ENCODE measurements at regions not wholly inside any gene's neighbourhood (a gene's known extent, or its start where the extent isn't known, plus 50 kb on each side); places are given as distances from the start of the nearest gene placed in this dataset.

DNA sequence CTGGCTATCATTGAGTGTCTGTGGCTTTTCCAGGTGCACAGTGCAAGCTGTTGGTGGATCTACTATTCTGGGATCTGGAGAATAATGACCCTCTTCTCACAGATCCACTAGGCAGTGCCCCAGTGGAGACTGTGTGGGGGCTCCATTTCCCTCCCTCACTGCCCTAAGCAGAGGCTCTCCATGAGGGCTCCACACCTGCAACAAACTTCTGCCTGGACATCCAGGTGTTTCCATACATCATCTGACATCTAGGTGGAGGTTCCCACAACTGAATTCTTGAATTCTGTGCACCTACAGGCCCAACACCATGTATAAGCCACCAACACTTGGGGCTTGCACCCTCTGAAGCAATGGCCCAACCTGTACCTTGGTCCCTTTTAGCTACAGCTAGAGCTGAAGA is 775.4 kb upstream of the CDH2 start:
- H3K27me3 ChIP-seq (replicated peaks; ENCODE audit: insufficient read depth, low read depth, low read length, poor library complexity): no peaks in the 10 kb centered on the region
- no peak for DNase-seq (ENCODE audit: low spot score)
- TF ChIP-seq EZH2 (IDR thresholded peaks at IDR 0.05; ENCODE audit: borderline replicate concordance, low read depth, low read length, poor library complexity, severe bottlenecking): no peak
- no peak for TF ChIP-seq CTCF (conservative IDR thresholded peaks at IDR 0.05; ENCODE audit: low read depth, low read length)
- H3K36me3 ChIP-seq (ENCODE audit: insufficient read depth, low read length, poor library complexity, severe bottlenecking): no peaks in the 10 kb centered on the region
- no TSS peak for BruUV-seq (replicated peaks)
- no peak overlapping the region for H3K27ac ChIP-seq (ENCODE audit: low read depth, low read length, poor library complexity, severe bottlenecking)
- H3K4me3 ChIP-seq (ENCODE audit: low read depth, low read length, poor library complexity, severe bottlenecking): no peak overlapping the region
- no peaks in the 10 kb centered on the region for H3K4me1 ChIP-seq (ENCODE audit: insufficient read depth, low read length, poor library complexity, severe bottlenecking)
- H3K9me3 ChIP-seq (ENCODE audit: low read depth, low read length, poor library complexity, severe bottlenecking): peaks cover 9% of the 10 kb centered on the region
- POLR2A ChIA-PET (ENCODE audit: low non-redundant PET): no interaction called here
- intact Hi-C loops (cut with micrococcal nuclease; ENCODE audit: unreplicated experiment): no loop called here
- CTCF ChIA-PET: no interaction called here

DNA sequence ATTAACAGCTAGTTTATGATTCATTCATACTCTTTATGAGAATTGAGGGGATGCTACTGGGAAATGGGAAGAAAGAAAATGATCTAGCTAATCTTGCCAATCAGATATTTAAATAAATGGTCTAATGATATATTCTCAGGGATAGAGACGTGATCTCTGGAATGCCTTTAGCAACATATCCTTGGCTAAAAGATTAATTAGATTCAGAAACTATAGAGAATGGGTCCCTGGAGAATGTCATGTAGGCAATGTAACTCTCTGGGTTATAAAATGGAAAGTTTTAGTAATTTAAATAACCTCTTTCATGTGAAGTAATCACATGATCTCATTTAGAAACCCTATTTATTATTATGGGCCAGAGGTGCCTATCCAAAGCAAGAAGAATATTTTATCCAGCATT is 771.0 kb upstream of the CDH2 start:
- H3K4me1 ChIP-seq (ENCODE audit: insufficient read depth, low read length, poor library complexity, severe bottlenecking): no peaks in the 10 kb centered on the region
- no peaks in the 10 kb centered on the region for H3K36me3 ChIP-seq (ENCODE audit: insufficient read depth, low read length, poor library complexity, severe bottlenecking)
- peak; percentile 7 for DNase-seq (ENCODE audit: low spot score)
- CTCF ChIA-PET: no interaction called here
- TF ChIP-seq EZH2 (IDR thresholded peaks at IDR 0.05; ENCODE audit: borderline replicate concordance, low read depth, low read length, poor library complexity, severe bottlenecking): no peak
- TF ChIP-seq CTCF (conservative IDR thresholded peaks at IDR 0.05; ENCODE audit: low read depth, low read length): no peak
- H3K4me3 ChIP-seq (ENCODE audit: low read depth, low read length, poor library complexity, severe bottlenecking): no peak overlapping the region
- intact Hi-C loops (cut with micrococcal nuclease; ENCODE audit: unreplicated experiment): loop anchor here (10.0 kb wide), 1 partner anchor 63 kb away; no protein-coding TSS in a partner anchor
- POLR2A ChIA-PET (ENCODE audit: low non-redundant PET): no interaction called here
- no peak overlapping the region for H3K27ac ChIP-seq (ENCODE audit: low read depth, low read length, poor library complexity, severe bottlenecking)
- H3K27me3 ChIP-seq (replicated peaks; ENCODE audit: insufficient read depth, low read depth, low read length, poor library complexity): no peaks in the 10 kb centered on the region
- peaks cover 9% of the 10 kb centered on the region for H3K9me3 ChIP-seq (ENCODE audit: low read depth, low read length, poor library complexity, severe bottlenecking)
- BruUV-seq (replicated peaks): no TSS peak

GRCh38 chr18:28946471-28946870 is 769.5 kb upstream of the CDH2 start:
- no peak for DNase-seq (ENCODE audit: low spot score)
- BruUV-seq (replicated peaks): no TSS peak
- TF ChIP-seq CTCF (conservative IDR thresholded peaks at IDR 0.05; ENCODE audit: low read depth, low read length) (no peak), EZH2 (IDR thresholded peaks at IDR 0.05; ENCODE audit: borderline replicate concordance, low read depth, low read length, poor library complexity, severe bottlenecking) (no peak)
- CTCF ChIA-PET: no interaction called here
- H3K27ac ChIP-seq (ENCODE audit: low read depth, low read length, poor library complexity, severe bottlenecking): no peak overlapping the region
- no peak overlapping the region for H3K4me3 ChIP-seq (ENCODE audit: low read depth, low read length, poor library complexity, severe bottlenecking)
- no peaks in the 10 kb centered on the region for H3K4me1 ChIP-seq (ENCODE audit: insufficient read depth, low read length, poor library complexity, severe bottlenecking)
- H3K9me3 ChIP-seq (ENCODE audit: low read depth, low read length, poor library complexity, severe bottlenecking): no peaks in the 10 kb centered on the region
- POLR2A ChIA-PET (ENCODE audit: low non-redundant PET): no interaction called here
- no peaks in the 10 kb centered on the region for H3K36me3 ChIP-seq (ENCODE audit: insufficient read depth, low read length, poor library complexity, severe bottlenecking)
- no peaks in the 10 kb centered on the region for H3K27me3 ChIP-seq (replicated peaks; ENCODE audit: insufficient read depth, low read depth, low read length, poor library complexity)
- intact Hi-C loops (cut with micrococcal nuclease; ENCODE audit: unreplicated experiment): loop anchor here (10.0 kb wide), 1 partner anchor 62 kb away; no protein-coding TSS in a partner anchor

Measured in A673 (cell line).